HG03159 (cell line): ENCODE measurements at regions not wholly inside any gene's neighbourhood (a gene's known extent, or its start where the extent isn't known, plus 50 kb on each side); places are given as distances from the start of the nearest gene placed in this dataset.

ENCODE experiments used
- ATAC-seq: cut with Tn5 transposase; IDR thresholded peaks from one replicate; pipeline ENCODE4 v1.9.1; 2021; ENCODE audit warnings: mild to moderate bottlenecking, moderate library complexity; ENCODE audit not compliant: unreplicated experiment

DNA sequence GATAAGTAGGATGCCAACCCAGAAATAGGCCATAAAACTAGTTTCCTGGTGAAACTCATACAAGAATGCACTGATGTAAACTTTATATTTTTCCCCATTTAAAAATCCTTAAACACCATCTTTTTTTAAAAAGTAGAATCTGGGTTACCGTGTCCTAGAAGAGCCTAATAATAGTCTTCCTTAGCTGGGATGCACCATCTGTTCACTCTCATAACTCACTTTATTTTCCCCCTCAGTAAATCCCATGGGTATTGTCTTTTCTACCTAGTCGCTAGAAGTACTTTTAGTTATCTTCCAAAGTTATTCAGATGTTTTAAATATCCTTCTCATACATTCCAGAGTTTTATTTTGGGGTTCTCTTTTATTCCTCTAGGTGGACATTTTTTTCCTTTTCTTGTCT is 250.2 kb downstream of the PLA2G4A start:
- no peak for ATAC-seq

- no peak for ATAC-seq
Measured at GRCh38 chr1:187079330-187079729, 250.6 kb downstream of the PLA2G4A start.

DNA sequence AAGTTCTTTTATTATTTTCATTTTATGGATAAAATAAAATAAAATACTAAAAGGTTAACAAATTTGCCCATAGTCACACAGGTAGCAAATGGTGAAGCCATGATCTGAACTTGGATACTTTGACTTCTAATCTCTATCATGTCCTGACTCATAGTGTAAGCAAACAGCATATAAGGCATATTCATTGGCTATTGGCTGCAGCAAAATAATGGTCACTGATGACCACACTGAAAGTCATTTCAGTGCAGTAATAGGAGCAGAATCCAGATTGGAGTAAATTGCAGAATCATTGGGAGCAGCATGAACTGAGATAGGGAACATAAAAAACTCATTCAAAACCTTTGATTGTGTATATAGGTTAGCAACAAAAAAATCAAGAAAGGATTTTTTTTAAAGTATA is 262.9 kb downstream of the PLA2G4A start:
- ATAC-seq: no peak

- ATAC-seq: no peak
Measured at GRCh38 chr1:187092104-187092503, 263.4 kb downstream of the PLA2G4A start.

- no peak for ATAC-seq
Measured at GRCh38 chr1:187096689-187097088, 267.9 kb downstream of the PLA2G4A start.

- ATAC-seq: no peak
Measured at GRCh38 chr1:187110351-187110750, 281.6 kb downstream of the PLA2G4A start.

DNA sequence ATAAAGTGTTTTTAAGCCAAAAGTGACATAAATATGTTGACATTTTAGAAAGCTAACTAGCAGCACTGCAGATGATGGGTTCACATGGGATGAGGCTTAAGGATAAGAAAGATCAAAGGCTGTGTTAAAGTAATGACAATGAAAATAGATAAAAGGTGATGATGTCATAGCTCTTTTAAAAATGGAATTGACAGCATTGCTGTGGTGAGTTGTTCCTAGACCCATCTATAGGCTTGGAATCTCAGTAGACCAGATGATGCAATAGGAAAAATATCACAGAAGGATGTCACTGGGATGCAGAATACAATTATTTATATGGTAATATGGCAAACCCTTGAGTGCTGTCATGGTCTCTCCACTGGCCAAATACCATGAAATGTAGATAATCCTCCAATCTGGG is 286.0 kb downstream of the PLA2G4A start:
- no peak for ATAC-seq

- ATAC-seq: no peak
Measured at GRCh38 chr1:187121661-187122060, 292.9 kb downstream of the PLA2G4A start.

GRCh38 chr1:187122566-187122965 is 293.8 kb downstream of the PLA2G4A start:
- ATAC-seq: no peak

GRCh38 chr1:187129132-187129531 is 300.4 kb downstream of the PLA2G4A start:
- no peak for ATAC-seq

DNA sequence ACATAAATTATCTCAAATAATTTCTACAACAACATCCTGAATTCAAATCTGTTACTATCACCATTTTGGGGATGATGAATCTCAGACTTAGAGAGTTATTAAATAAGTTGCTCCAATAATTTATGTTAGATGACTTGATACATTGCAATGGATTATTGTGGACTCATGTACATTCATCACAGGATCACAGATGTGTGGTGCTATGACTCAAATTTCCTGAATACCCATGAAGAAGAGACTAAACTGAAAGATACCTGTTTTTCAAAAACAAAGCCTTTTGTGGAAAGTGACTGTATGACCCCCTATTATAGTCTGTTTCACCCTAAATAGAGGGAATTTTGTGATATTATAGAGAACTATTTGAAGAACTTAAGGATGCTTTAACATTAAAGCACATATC is 315.0 kb downstream of the PLA2G4A start:
- no peak for ATAC-seq

DNA sequence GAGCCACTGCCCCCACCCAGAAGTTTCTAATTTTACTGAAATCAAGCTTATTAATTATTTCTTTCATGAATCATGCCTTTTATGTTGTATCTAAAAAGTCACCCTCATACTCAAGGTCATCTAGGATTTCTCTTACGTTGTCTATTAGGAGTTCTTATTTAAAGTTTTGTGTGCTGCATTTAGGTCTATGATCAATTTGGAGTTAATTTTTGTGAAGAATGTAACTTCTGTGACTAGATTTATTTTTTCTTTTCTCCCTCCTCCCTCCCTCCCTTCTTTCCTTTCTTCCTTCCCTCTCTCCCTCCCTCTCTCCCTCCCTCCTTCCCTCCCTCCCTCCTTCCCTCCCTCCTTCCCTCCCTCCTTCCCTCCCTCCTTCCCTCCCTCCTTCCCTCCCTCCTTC is 317.6 kb downstream of the PLA2G4A start:
- ATAC-seq: no peak

GRCh38 chr1:187151555-187151954 is 322.8 kb downstream of the PLA2G4A start:
- no peak for ATAC-seq

GRCh38 chr1:187153047-187153446 is 324.3 kb downstream of the PLA2G4A start:
- no peak for ATAC-seq

DNA sequence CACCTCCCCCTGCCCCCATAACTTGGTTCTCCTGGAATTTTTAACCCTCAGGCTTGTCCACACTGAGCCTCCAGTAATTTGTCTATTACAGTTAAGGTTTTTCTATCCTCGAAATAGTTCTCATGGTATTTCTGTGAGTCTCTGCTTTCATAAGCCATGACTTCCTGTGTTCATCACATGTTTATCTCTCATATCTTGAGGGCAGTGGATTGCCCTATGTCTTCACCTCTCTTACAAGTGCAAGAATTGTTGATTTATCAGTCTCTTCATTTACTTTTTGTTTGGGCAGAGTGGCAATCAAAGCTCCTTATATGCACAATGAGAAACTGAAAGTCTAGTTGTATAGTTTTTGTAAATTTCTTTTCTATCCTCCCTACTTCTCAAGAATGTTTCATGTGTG is 328.4 kb downstream of the PLA2G4A start:
- ATAC-seq: no peak

GRCh38 chr1:187157552-187157951 is 328.8 kb downstream of the PLA2G4A start:
- ATAC-seq: no peak

GRCh38 chr1:187167555-187167954 is 338.8 kb downstream of the PLA2G4A start:
- ATAC-seq: no peak

- ATAC-seq: no peak
Measured at GRCh38 chr1:187168297-187168696, 339.5 kb downstream of the PLA2G4A start.

- ATAC-seq: no peak
Measured at GRCh38 chr1:187185389-187185788, 356.6 kb downstream of the PLA2G4A start.

GRCh38 chr1:187197685-187198084 is 368.9 kb downstream of the PLA2G4A start:
- no peak for ATAC-seq

- no peak for ATAC-seq
Measured at GRCh38 chr1:187203257-187203656, 374.5 kb downstream of the PLA2G4A start.

DNA sequence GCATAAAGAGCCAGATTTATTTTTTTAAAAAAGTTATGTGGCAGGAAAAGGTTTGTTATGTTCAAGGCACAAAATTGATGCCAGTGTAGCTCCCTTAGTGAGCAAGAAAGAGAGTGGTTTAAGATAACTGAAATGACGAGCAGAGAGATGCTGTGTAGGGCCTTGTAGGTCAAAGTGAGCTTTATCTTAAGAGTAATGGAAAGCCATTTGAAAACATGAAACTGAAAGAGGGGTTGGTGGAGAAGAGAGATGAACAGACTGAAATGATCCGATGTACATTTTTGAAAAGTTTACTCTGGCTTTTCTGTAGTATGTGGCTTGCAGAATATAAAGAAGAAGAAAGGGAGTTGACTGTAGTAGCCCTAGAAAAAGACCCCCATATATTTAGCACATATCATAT is 383.6 kb downstream of the PLA2G4A start:
- no peak for ATAC-seq

DNA sequence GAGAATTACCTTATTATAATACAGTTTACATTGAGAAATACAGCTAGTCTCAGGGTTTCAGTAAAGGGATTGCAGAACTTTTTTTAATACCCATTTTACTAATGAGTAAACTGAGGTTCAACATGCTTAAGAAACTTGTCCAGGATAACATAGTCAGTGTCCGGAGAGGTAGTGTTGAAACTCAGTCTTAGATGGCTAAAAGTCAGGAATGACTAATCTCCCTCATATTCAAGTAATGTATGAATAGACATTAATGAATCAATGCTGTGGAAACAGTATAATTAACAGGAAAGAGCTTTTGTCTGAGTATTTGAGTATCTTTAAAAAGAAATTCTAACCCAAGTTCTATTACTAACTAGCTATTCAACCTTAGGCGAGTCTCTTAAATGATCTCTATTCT is 397.6 kb downstream of the PLA2G4A start:
- no peak for ATAC-seq

GRCh38 chr1:187228790-187229189 is 400.0 kb downstream of the PLA2G4A start:
- no peak for ATAC-seq
